ENCODE measurements at regions not wholly inside any gene's neighbourhood (a gene's known extent, or its start where the extent isn't known, plus 50 kb on each side); places are given as distances from the start of the nearest gene placed in this dataset.

GRCh38 chr6:4274382-4275082 is 139.2 kb upstream of the ECI2 start (continued):
- TF ChIP-seq FOXK2 (conservative IDR thresholded peaks at IDR 0.05 in 1 of 2, IDR thresholded peaks at IDR 0.05 in 1 of 2; ENCODE audit: low read depth in 2 of 2) (peak; percentile 62 to 65), ZBTB49 (CRISPR knock-in tag; IDR thresholded peaks at IDR 0.05; ENCODE audit: borderline replicate concordance) (no peak), TEAD4 (IDR thresholded peaks at IDR 0.05; ENCODE audit: low read length) (peak; percentile 93), TEAD4 (CRISPR knock-in tag; IDR thresholded peaks at IDR 0.05; ENCODE audit: borderline replicate concordance) (no peak), ZNF512 (tag; IDR thresholded peaks at IDR 0.05) (no peak), STAT5A (IDR thresholded peaks at IDR 0.05; ENCODE audit: borderline replicate concordance, low read length) (peak; percentile 44; the same call in 1 of the 2 replicates), EHMT2 (IDR thresholded peaks at IDR 0.05) (no peak), DPF2 (IDR thresholded peaks at IDR 0.05) (peak; percentile 71), SP1 (CRISPR knock-in tag; IDR thresholded peaks at IDR 0.05) (no peak), SMARCA4 (IDR thresholded peaks at IDR 0.05) (peak; percentile 83), CREM (IDR thresholded peaks at IDR 0.05; ENCODE audit: low read depth) (peak; percentile 18; the same call in 1 of the 2 replicates), FOSL1 (tag; conservative IDR thresholded peaks at IDR 0.05) (peak; percentile 86), POLR2AphosphoS5 (IDR thresholded peaks at IDR 0.05; ENCODE audit: control insufficient read depth, insufficient read depth, low read depth, low read length) (peak; percentile 69), GATA2 (CRISPR knock-in tag; IDR thresholded peaks at IDR 0.05) (peak; percentile 27; the same call in 1 of the 2 replicates), NR2C2 (CRISPR knock-in tag; IDR thresholded peaks at IDR 0.05) (no peak), NR2C2 (tag; IDR thresholded peaks at IDR 0.05) (no peak), MTA2 (IDR thresholded peaks at IDR 0.05; ENCODE audit: low read depth) (peak; percentile 76), ZNF764 (CRISPR knock-in tag; IDR thresholded peaks at IDR 0.05; ENCODE audit: low read depth) (no peak), ZNF589 (CRISPR knock-in tag; IDR thresholded peaks at IDR 0.05; ENCODE audit: low read depth) (0 out of 2 replicates have a peak, but pooled peaks have one; percentile 35), PKNOX1 (IDR thresholded peaks at IDR 0.05) (no peak)

Measured in K562 (cell line).